Left ventricle myocardium superior (tissue), 1 donor: ENCODE measurements at regions not wholly inside any gene's neighbourhood (a gene's known extent, or its start where the extent isn't known, plus 50 kb on each side); places are given as distances from the start of the nearest gene placed in this dataset.
"Not testable (repeated sequence)": the region's sequence is repeated elsewhere in the genome, so short reads cannot be mapped to it uniquely, and the experiment has no call there.

ENCODE experiments used
- ATAC-seq: fragments of 200-7000 bp; cut with Tn5 transposase; one replicate; pipeline ENCODE4 v1.9.1; 2020; ENCODE audit warnings: mild to moderate bottlenecking, moderate library complexity
- DNase-seq: peaks from one replicate; pipeline ENCODE4 v3.0.0-alpha.2; 2020
- intact Hi-C: fragments of 100-400 bp; cut with micrococcal nuclease; formaldehyde crosslinking; loops from one replicate; pipeline ENCODE4 v1.11.0; 2022
- donor health status: DM: no; HTN: yes; CAD: no; lungs with severe emphysema.

DNA sequence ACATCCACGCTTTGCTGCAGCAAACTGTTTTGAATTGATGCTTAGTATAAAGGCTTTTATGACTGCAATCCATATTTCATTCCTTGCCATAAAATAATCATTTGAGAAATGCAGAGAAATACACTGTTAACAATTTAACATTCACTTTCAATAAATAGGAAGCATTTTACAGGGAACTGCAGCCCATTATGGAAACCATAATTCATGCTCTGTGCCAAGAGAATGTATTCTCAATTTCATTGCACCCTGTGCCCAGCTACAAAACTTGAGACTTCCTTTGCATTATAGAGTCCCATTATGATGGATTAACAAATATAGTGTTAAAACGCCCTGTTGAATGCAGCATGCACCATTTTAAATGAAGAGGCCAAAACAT lies 134.0 kb downstream of the MED10 start:
- DNase-seq (no peak), ATAC-seq (no peak)
- intact Hi-C loops = no loop called here

DNA sequence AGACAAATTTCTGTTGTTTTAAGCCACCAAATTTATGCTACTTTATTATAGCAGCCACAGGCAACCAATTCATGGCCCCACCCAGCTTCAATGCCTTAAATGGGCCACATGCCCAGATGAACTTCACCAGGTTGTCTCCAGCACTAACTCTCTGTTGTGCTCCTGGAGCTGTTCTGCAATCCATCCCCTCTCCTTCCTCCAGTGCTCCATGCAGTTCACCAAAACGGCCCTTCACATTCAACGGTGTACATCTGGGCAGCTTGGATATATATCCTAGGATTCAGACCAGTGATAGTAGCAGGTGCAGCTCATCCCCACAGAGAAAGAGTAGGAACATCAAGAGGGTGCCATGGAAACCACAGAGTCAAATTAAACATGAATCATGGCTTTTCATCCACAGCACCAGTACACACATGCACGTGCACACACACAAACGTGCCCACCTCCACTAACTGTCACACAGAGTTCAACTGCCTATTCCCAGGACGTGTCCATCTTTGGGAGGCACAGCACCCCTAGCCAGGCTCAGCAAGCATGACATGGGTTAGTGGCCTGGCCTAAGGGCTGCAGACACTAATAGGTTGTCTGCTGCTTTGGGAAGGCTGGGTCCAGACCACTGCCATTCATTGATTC lies 134.5 kb downstream of the MED10 start:
- intact Hi-C loops = no loop called here
- ATAC-seq (no peak), DNase-seq (no peak)

DNA sequence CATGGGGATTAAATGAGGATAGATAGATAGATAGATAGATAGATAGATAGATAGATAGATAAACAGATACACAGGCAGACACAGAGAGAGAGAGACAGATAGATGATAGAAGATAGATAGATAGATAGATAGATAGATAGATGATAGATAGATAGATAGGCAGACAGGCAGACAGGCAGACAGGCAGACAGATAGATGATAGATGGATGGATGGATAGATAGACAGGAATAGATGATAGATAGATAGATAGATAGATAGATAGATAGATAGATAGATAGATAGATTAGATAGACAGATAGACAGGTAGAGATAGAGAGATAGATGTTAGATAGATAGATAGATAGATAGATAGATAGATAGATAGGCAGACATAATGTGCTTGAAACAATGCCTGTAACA lies 137.3 kb downstream of the MED10 start:
- intact Hi-C loops, DNase-seq, ATAC-seq: not testable (repeated sequence)

DNA sequence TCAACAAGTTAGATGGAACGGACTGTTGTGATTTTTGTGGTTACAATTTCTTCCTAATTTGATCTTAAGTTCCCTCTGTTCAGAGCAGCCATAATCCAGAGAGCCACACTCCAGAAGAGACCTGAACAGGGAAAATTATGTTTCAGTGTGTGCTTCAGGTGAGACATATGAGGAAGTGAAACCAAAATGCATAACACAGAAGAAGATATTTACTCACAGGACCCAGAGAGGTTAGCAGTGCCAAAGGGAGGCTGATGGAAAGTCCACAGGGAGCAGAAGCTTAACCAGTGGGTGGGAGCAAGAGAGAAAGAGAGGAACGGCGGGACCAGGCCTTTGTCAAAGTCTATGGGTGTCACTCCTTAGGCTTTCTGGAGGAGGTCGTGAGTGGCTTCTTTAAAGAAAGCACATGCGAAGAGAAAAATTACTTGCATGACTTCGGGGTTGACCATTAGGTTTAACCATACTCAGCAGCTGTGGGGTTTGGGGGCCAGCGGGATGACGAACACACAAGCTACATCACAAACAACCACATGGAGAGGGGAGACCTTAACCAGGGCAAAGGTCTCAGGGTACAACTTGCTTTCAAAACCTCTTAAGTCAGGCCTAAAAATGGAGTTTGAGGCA lies 141.4 kb downstream of the MED10 start:
- ATAC-seq (no peak), DNase-seq (no peak)
- intact Hi-C loops = no loop called here

DNA sequence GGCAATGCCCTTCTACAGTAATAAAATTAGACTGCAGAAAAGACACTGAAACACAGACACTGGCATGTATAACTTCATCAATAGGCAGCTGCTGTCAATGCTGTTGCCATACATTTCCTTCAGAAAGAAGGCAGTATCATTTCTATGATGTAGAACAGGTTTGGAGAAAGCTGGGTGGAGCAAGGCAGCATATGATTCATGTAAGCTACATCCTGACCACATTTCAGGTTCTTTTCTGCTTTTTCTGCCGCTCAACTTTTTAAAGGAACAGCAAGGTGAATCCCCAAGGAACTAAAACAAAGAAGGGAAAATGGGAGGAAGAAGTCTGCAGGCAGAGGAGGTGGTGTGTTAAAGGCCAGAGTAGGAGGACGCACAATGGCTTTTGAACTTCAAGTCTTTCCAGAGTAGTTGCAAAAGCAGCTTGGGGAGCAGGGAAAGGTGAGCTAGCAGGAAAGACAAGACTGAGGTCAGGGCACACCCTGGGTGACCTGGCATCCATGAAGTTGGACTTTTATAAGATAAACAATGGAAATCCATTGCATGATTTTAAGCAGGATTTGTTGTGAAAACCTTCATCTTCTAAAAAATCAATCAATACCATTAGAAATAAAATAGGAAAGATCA lies 142.1 kb downstream of the MED10 start:
- intact Hi-C loops = no loop called here
- no peak for ATAC-seq
- no peak for DNase-seq

DNA sequence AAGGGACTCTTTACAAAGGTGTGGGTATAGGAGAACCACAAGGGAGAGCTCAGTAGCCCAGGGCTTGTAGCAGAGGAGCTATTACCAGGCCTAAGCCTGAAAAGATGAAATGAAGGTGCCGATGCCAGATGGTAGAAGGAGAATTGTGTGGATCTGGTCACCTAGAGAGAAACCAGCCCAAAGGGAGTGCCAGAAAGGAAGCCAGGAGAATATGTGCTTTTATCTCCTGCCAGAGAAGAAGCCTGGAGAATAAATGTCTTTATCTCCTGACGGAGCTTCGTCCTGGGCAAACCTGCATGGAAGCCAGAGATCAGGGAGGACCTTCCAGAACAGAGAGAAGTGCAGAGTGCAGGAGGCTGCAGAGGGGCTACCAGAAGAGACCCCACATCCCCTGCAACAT lies 142.6 kb downstream of the MED10 start:
- DNase-seq (no peak), ATAC-seq (no peak)
- intact Hi-C loops = no loop called here

DNA sequence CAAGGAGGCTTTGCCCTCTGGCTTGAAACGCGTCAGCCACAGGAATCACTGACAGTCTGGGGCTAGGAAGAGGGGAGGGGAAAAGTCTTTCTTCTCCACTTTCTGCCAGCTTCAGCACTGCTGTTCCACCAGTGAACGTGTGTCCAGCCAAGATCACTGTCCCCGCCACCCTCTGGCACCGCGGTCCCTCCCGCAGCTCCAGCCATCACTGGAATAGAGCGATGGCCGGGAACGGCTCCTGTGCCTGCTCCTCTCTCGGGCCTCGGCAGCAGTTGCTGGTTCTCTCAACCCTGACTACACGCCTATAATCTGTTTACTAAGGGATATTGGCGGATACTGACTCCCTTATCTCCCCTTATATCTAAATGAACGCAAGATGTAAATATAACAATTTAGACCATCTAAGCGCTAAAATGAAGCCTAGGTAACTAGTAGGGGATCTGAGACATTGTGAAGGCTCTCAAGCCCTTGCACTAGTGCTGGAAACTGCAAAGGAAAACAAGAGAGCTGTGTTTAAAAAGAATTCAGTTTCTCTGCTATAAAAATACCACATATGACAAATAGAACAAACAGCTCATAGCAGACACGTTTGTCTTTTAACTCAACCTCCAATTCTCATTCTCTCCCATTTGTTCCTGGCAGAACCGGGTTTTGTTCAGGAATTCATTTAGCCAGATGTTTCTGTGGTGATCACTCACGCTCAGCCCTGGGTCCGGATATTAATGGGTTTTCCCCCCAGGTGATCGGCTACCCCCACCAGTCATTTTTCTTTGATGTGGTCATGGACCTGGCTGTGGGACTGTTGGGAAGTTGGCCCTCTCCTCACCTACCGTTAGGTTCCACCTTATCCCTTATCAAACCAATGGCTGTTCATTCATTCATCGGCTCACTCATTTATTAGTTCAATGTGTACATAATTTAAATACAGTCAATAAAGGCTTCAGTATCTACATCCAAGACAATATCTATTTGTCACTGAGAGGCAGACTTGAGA lies 149.8 kb downstream of the MED10 start:
- intact Hi-C loops = no loop called here
- no peak for ATAC-seq
- no peak for DNase-seq

DNA sequence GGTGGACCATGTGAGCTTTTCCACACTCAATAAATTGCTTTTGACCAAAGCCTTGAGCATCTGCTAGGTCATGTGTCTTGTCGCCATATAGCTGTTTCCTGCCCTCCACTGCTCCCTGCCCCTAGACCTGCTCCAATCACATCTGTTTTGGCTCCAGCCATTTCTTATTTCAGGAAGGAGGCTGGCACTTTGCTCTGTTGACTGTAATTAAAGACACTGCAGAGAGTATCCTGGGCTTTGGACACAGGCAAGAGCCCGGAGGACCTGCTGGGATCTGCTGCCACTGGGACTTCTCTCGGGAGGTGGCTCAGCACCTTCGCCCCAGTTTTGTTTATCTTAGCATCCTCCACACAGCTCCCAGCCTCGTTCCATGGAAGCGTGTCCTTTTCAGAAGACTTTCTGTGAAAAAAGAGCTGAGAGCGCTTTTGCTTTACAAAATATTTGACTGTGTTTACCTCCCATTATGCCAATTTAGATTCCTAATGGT lies 153.2 kb downstream of the MED10 start:
- DNase-seq (no peak), ATAC-seq (no peak)
- intact Hi-C loops = no loop called here

DNA sequence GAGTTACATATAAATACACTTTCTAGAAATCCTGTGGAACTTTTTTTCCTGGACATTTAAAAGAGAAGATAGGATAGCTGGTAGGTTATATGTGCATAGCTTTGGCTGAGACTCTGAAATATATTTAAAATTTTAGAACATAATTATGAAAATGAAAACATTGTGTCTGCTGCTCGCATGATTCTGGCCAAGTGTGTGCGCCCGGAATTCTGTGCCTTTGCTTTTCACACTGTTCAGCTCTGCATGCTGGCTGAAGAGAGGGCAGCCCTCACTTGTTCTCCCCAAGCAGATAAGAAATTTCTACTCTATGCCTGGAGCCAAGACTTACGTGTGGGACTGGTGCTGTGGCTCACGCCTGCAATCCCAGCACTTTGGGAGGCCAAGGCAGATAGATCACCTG lies 153.9 kb downstream of the MED10 start:
- DNase-seq (no peak), ATAC-seq (no peak)
- intact Hi-C loops = no loop called here

DNA sequence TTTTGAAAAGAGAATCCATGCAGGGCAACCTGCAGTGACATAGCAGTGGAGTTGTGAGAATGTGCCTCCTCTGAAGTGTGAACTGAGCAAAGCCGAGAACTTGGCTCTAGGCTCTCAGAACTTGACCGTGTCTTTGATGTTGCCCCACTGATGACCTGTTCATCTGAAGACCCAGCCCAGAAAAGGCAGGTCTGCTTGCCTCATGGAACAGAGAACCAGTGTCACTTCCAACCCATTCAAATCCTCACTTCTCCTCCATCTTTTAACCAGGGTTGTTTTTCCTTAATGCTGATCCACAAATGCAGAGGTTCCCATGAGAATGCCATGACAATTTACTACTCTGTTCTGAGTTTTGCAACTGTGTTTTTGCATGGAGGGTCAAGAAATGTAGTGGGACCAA lies 155.4 kb downstream of the MED10 start:
- intact Hi-C loops = no loop called here
- DNase-seq (no peak), ATAC-seq (no peak)

DNA sequence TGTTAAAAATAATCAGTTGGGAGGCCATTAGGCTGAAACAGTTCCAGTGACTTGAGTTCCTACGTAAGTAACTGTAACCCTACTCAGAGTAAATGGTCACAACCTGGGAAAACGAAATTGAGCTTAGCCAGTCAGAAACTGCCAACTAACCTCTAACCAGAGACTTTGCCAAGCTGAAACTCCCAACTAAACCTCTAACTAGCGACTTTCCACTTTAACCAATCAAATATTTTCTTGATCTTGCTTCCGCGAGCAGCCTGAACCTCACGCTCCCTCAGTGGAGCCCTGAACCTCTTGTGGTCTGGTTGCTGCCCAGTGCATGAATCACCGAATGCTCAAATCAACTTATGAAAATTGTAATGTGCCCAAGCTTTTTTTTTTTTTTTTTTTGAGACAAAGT lies 156.2 kb downstream of the MED10 start:
- intact Hi-C loops = no loop called here
- ATAC-seq (no peak), DNase-seq (no peak)

DNA sequence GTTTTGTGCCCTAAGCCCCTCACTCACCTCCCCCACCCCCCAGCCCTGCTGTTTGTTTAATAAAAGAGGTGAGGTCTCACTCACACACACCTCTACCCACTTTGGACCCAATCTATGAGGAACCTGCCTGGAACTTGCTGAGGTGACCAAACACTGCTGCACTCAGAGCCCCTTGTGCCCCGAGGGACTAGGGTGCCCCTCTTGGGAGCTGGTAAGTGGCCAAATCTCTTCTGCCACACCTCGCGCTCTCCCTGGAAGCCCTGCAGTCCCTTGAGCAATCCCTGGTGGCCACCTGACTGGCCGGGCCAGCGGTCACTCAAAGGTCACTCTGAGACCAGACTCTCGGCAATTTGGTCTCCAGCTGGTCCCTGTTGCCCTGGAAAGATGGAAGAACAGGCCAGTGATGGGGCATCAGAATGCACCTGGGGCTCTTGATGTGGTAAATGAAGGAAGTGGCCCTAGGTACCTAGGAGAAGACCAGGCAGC lies 157.2 kb downstream of the MED10 start:
- ATAC-seq = no peak
- no peak for DNase-seq
- intact Hi-C loops = no loop called here

DNA sequence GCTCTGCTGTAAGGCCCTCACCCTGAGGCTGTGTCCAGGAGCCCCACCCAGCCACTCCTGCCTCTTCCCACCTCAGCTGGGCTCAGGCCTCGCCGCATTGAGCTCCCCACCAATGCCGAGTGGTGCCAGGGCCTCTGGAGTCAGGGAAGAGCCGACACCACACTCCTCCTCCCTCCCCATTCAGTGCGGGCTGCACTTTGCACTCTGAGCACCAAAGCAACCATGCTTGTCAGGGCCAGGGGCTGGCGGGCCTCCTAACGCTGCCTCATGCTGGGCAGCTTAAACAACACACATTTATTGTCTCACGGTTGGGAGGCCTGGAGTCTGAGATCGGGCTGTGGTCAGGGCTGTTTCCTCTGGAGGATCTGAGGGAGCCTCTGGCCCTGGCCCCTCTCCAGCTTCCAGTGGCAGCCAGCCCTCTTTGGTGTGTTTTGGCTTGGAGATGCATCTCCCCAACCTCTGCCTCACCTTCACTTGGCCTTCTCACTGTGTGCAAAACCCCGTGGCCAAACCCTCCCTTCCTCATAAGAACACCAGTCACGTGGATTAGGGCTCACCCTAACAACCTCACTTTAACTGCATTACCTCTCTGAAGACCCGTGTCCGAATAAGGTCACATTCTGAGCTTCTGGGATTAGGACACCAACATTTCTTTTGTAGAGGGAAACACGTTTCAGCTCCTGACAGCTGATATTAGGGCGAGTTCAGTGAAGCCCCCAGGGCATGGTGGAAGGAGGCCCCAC lies 157.8 kb downstream of the MED10 start:
- intact Hi-C loops = no loop called here
- DNase-seq (no peak), ATAC-seq (no peak)

DNA sequence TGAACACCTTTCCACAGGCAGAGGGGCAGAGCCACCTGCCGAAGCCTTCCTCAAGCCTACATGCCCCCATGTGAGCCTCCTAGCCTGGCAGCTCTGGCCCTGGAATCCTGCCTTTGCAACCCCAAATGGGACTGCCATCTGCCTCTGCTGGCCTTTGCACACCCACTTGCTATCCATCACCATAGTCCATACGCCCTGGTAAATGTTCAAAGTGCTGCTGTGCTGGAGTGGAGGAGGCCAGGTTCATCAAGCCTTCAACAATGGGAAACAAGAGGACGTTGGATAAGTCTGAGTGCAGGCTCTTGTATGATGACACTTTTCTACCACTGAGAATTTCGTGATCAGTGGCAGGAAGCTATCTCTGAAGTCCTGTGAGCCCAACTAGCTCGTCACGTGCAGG lies 159.8 kb downstream of the MED10 start:
- ATAC-seq = no peak
- no peak for DNase-seq
- intact Hi-C loops = no loop called here

DNA sequence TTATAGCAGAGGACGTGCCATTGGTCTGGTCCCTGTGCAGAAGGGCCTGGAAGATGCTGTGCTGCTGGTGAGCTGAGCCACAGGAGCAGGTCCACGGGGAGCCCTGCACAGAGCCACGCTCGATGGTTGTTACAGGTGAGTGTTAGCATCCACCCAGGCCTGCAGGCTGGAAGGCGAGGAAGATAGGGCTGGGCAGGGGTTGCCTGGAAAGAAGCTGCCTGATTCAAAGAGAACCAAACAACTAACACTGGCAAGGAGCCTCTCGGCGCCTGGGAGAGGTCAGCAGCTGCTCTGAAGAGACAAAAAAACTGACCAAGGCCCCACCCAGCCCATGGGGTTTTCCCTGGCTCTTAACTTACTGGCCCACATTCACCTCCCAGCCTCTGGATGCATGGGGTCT lies 160.2 kb downstream of the MED10 start:
- DNase-seq = no peak
- intact Hi-C loops = no loop called here
- no peak for ATAC-seq

DNA sequence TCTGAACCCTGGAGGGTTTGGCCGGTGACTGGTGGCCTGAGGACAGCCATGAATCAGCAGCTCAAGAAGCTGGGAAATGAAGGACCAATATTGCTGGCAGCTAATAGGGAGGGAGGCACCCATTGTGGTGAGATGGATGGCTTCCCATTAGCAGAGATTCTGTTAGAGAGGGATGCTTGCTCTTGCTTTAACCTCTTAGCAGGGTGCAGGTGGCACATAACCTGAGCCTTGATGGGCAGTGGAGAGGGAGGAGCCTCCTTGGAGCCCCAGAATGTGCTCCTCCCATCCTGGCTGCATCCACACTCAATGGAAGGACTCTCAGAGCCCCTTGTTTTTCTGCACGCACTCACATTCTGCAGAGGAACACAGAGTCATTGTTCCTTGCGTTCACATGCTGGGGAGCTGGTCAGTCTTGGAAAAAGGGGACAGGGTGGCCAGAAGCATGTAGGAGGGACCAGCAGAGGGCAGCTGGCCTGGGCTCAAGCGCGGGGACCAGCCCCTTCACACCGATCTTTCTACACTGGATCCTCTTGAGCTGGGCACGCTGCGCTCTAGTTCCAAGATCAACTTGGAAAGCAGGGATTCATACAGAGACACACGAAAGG lies 161.8 kb downstream of the MED10 start:
- DNase-seq (no peak), ATAC-seq (no peak)
- intact Hi-C loops = no loop called here

DNA sequence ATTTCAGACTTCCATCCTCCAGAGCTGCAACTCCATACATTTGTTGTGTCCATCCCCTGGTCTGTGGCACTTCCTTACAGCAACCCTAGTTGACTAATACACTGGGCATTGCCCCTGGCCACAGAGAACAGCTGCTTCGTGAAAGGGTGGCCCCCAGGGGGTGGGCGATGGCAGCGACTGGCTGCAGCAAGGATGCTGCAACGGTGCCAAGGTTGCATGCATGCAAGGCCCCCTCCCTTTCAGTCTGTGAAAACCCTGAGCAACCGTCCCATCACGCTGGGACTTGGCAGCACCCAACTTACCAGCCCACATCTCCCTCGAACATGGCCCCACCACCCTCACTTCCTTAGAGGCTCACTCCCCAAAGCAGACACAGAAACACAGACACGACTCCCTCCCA lies 162.5 kb downstream of the MED10 start:
- DNase-seq = no peak
- ATAC-seq = no peak
- intact Hi-C loops = no loop called here

DNA sequence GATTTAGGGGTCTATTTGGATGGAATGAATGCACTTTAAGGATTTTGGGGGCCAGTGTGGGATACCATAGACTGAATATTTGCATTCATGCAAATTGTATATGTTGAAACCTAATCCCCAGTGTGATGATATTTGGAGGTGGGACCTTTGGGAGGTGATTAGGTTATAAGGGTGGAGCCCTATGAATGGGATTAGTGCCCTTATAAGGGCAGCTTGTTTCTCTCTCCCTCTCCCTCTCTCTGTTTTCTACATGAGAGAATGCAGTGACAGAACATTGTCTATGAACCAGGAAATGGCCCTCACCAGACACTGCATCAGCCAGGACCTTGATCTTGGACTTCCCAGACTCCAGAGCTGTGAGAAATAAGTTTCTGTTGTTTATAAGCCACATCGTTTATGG lies 166.1 kb downstream of the MED10 start:
- intact Hi-C loops = no loop called here
- ATAC-seq = no peak
- no peak for DNase-seq

DNA sequence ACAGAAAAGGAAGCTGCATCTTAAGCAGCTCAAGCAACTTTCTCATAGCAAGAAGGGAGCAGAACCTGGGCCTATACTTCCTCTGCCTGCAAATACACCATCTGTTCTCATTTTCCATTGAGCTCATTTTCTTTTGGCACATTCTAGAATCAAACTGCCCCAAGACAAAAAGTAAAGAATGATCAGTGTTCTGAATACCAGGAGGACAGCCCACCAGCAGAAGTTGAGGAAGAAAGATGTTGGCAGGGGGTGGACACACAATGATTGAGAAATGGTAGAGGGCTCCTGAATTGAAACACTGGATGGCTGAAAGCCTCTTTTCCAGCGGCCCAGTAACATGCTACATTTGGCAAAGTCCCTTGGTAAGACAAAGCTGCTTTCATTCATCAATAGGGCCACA lies 171.8 kb downstream of the MED10 start:
- DNase-seq (no peak), ATAC-seq (no peak)
- intact Hi-C loops = no loop called here
